Psoas muscle (tissue), 7 donors: ENCODE measurements at regions not wholly inside any gene's neighbourhood (a gene's known extent, or its start where the extent isn't known, plus 50 kb on each side); places are given as distances from the start of the nearest gene placed in this dataset.

ENCODE experiments used
- ATAC-seq, 4 donors: fragments of 200-7000 bp; cut with Tn5 transposase; one replicate each; pipeline ENCODE4 v1.9.1; 2020; ENCODE audit warnings: moderate library complexity in 3 of 4, mild to moderate bottlenecking in 2 of 4
- DNase-seq, 2 donors: peaks; one replicate each; pipeline ENCODE4 v3.0.0-alpha.2; 2020
- H3K27ac ChIP-seq: fragments of 200-600 bp; one replicate; pipeline ENCODE4 v1.8.0; 2022
- H3K27me3 ChIP-seq, 3 donors: fragments of 200-600 bp in 1 of 3; one replicate each; pipeline versions ENCODE4 v1.6.1 to v1.8.0; 2013 to 2022; ENCODE audit warnings: low read length in 2 of 3, mild to moderate bottlenecking in 2 of 3, moderate library complexity in 1 of 3; ENCODE audit not compliant: insufficient read depth in 3 of 3
- H3K36me3 ChIP-seq, 2 donors: fragments of 200-600 bp in 1 of 2; one replicate each; pipeline versions ENCODE4 v1.6.1 to v1.8.0; 2013 to 2022; ENCODE audit warnings: low read depth in 1 of 2, mild to moderate bottlenecking in 1 of 2, moderate library complexity in 1 of 2; ENCODE audit not compliant: insufficient read depth in 1 of 2
- H3K4me1 ChIP-seq: fragments of 200-600 bp; one replicate; pipeline ENCODE4 v1.8.0; 2022
- H3K4me3 ChIP-seq: fragments of 200-600 bp; one replicate; pipeline ENCODE4 v1.8.0; 2022; ENCODE audit warnings: mild to moderate bottlenecking
- H3K9me3 ChIP-seq: fragments of 200-600 bp; one replicate; pipeline ENCODE4 v1.8.0; 2022
- CTCF ChIP-seq: fragments of 200-600 bp; IDR thresholded peaks from one replicate; pipeline ENCODE4 v1.8.0; 2022; ENCODE audit warnings: antibody characterized with exemption
- WGBS, 3 donors: extraction: QIAGEN DNeasy Blood & Tissue Kit; methylation state at CpG; one replicate each; pipeline versions ENCODE4 v1.1.6 to v1.1.7; 2013; 5-methylcytosine and 5-hydroxymethylcytosine counted together
- intact Hi-C, 2 donors: fragments of 100-400 bp; cut with DNase I; formaldehyde crosslinking; loops; one replicate each; pipeline versions ENCODE4 v1.11.0 to v1.14.2; 2022
- donor health status: healthy with polysubstance abuse.
- donor health status: DM: no; HTN: no; CAD: no; lungs with moderate emphysema.
- donor health status: Bipolar disorder and iron deficiency.
- donor health status: healthy.
- donor health status: DM: yes; HTN: yes; CAD: no.
- donor health status: DM: no; HTN: no; CAD: no.
- donor health status: DM: yes; HTN: yes; CAD: no.

GRCh38 chr6:9532621-9533557 is 882.0 kb downstream of the TFAP2A start:
- TF ChIP-seq CTCF: no peak
- Histone ChIP-seq H3K4me1 (no peaks in the 10 kb centered on the region), H3K27ac (no peak overlapping the region), H3K36me3 (no peaks in the 10 kb centered on the region), H3K27me3 (no peaks in the 10 kb centered on the region), H3K9me3 (no peaks in the 10 kb centered on the region), H3K4me3 (no peak overlapping the region)
- ATAC-seq: no peak
- WGBS, 3 donors: 87 to 89% (median 89%) methylated on average over 3 of the region's 3 CpGs
- intact Hi-C loops: no loop called here
- no peak for DNase-seq

DNA sequence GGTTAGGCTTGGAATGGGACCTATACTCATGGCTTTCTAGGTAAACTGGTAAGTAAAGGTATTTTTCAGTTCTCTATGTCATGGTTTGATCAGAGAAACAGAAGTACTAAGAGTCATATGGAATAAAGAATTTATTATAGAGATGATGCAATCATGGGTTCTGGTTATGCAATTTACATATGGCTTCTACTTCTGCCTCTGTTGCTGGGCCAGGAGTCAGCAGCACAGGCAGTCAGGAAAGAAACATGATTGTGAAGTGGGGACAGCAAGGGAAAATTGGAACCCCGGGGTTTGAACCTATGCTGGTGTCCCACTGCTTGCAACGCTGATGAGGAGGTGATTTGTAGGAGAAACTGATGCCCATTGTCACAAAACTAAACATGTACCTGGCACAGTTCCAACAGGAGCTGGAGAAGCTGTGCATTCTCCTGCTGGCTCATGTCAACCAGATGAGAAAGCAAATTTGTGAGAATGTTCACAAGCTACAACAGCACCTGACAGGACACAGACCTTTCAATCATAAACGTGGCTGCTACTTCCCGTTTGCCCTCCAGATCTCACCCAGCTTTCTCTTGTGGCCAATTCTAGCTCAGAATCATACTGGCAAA is 887.1 kb downstream of the TFAP2A start:
- ATAC-seq (no peak), DNase-seq (no peak)
- H3K4me3 ChIP-seq: no peak overlapping the region
- no peaks in the 10 kb centered on the region for H3K36me3 ChIP-seq
- no peaks in the 10 kb centered on the region for H3K4me1 ChIP-seq
- intact Hi-C loops: no loop called here
- WGBS, 3 donors: 41 to 59% (median 54%) methylated on average over 4 of the region's 4 CpGs
- H3K27me3 ChIP-seq: no peaks in the 10 kb centered on the region
- no peak for TF ChIP-seq CTCF
- no peak overlapping the region for H3K27ac ChIP-seq
- H3K9me3 ChIP-seq: no peaks in the 10 kb centered on the region

DNA sequence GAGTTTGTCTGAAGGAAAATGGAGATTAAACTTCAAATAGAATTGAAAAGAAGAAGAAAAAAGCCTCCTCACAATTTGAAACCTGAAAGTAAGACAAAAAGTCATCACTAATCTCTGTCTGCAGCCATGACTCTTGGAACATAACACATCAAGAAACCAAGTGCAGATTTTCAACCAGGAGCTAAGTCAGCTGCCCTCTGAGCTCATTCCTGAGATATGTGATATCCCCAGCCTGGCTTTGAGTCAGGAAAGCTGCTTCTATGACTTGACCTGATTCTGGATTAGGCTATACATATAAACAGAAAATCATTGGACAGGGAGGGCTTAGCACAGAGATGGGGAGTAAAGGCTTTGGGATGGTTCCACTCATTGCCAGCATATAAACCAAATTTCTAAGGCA is 891.4 kb downstream of the TFAP2A start:
- Histone ChIP-seq H3K36me3 (no peaks in the 10 kb centered on the region), H3K4me3 (no peak overlapping the region), H3K27ac (no peak overlapping the region), H3K9me3 (no peaks in the 10 kb centered on the region), H3K27me3 (no peaks in the 10 kb centered on the region), H3K4me1 (no peaks in the 10 kb centered on the region)
- intact Hi-C loops: no loop called here
- ATAC-seq: no peak
- no peak for TF ChIP-seq CTCF
- DNase-seq: no peak

DNA sequence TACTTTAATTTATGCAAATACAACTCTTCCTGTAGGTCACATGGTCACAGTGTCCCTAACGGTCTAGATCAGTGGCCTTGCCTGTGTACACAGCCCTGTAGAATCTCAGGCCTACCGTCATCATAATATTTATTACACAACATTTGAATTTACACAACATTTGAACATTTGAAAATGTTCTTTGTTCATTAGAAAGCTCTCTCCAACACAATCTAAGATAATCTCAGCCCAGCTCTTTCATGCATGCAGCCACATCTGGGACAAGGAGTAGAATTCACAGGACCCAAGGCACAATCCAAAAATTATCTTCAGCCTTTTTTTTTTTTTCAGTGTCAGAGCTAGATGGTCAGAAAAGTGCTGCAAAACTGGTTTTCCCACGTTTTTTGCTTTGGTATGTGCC is 892.8 kb downstream of the TFAP2A start:
- intact Hi-C loops: no loop called here
- no peak for DNase-seq
- WGBS, 3 donors: 56 to 65% (median 59%) methylated on average over 3 of the region's 3 CpGs
- no peak overlapping the region for H3K27ac ChIP-seq
- no peaks in the 10 kb centered on the region for H3K27me3 ChIP-seq
- no peaks in the 10 kb centered on the region for H3K4me1 ChIP-seq
- no peak for ATAC-seq
- H3K36me3 ChIP-seq: no peaks in the 10 kb centered on the region
- no peak overlapping the region for H3K4me3 ChIP-seq
- no peaks in the 10 kb centered on the region for H3K9me3 ChIP-seq
- TF ChIP-seq CTCF: no peak
